Stimulated activated effector memory CD8-positive, alpha-beta T cell treated with anti-CD3 and anti-CD28 coated beads, Interleukin-12 subunit alpha, Interleukin-12 subunit beta, amount 100 ng/mL, for 72 hours (primary cell): ENCODE measurements at regions not wholly inside any gene's neighbourhood (a gene's known extent, or its start where the extent isn't known, plus 50 kb on each side); places are given as distances from the start of the nearest gene placed in this dataset.

Experiments
- ATAC-seq: fragments of 150-1000 bp; cut with Tn5 transposase; 2 replicates; pipeline ENCODE4 v1.10.0; 2021
- DNase-seq, 2 donors: peaks; one replicate each; pipeline ENCODE4 v3.0.0; 2021 to 2022; ENCODE audit warnings: low spot score in 2 of 2
- H3K27ac Mint-ChIP-seq: one replicate; pipeline ENCODE4 v1.8.0; 2022; ENCODE audit warnings: mild to moderate bottlenecking, mixed read lengths
- H3K36me3 Mint-ChIP-seq: one replicate; pipeline ENCODE4 v1.8.0; 2022; ENCODE audit warnings: mild to moderate bottlenecking, mixed read lengths
- H3K4me1 Mint-ChIP-seq: one replicate; pipeline ENCODE4 v1.8.0; 2022; ENCODE audit warnings: mixed read lengths
- H3K4me3 Mint-ChIP-seq: one replicate; pipeline ENCODE4 v1.8.0; 2022; ENCODE audit warnings: mild to moderate bottlenecking, mixed read lengths
- H3K9me3 Mint-ChIP-seq: one replicate; pipeline ENCODE4 v1.8.0; 2022; ENCODE audit warnings: mixed read lengths

- H3K4me1 Mint-ChIP-seq, result no peaks in the 10 kb centered on the region
- no peaks in the 10 kb centered on the region for H3K36me3 Mint-ChIP-seq
- no peak overlapping the region for H3K27ac Mint-ChIP-seq
- ATAC-seq, result peak; percentile 11
- no peaks in the 10 kb centered on the region for H3K9me3 Mint-ChIP-seq
- no peak overlapping the region for H3K4me3 Mint-ChIP-seq
- peak in 1 of 2 donors; percentile 28 for DNase-seq
Measured at GRCh38 chr22:48785792-48786678, 1041.6 kb downstream of the BRD1 start.

- no peaks in the 10 kb centered on the region for H3K36me3 Mint-ChIP-seq
- no peak overlapping the region for H3K4me3 Mint-ChIP-seq
- H3K27ac Mint-ChIP-seq, result no peak overlapping the region
- ATAC-seq, result no peak
- no peaks in the 10 kb centered on the region for H3K9me3 Mint-ChIP-seq
- H3K4me1 Mint-ChIP-seq, result no peaks in the 10 kb centered on the region
- DNase-seq, result peak in 1 of 2 donors; percentile 18
Measured at GRCh38 chr22:48784701-48785503, 1042.8 kb downstream of the BRD1 start.

- ATAC-seq (no peak), DNase-seq (no peak)
- Mint-ChIP-seq H3K4me3 (no peak overlapping the region), H3K36me3 (no peaks in the 10 kb centered on the region), H3K9me3 (no peaks in the 10 kb centered on the region), H3K27ac (no peak overlapping the region), H3K4me1 (no peaks in the 10 kb centered on the region)
Measured at GRCh38 chr22:48783821-48784266, 1043.8 kb downstream of the BRD1 start.

- Mint-ChIP-seq H3K36me3 (no peaks in the 10 kb centered on the region), H3K9me3 (no peaks in the 10 kb centered on the region), H3K27ac (no peak overlapping the region), H3K4me1 (no peaks in the 10 kb centered on the region), H3K4me3 (no peak overlapping the region)
- DNase-seq (peak in 1 of 2 donors; percentile 43), ATAC-seq (no peak)
Measured at GRCh38 chr22:48782811-48783511, 1044.7 kb downstream of the BRD1 start.

GRCh38 chr22:48782326-48782725 is 1045.3 kb downstream of the BRD1 start:
- no peak for DNase-seq
- no peak overlapping the region for H3K4me3 Mint-ChIP-seq

GRCh38 chr22:48781868-48782267 is 1045.8 kb downstream of the BRD1 start:
- Mint-ChIP-seq H3K9me3 (peaks cover 4% of the 10 kb centered on the region), H3K27ac (no peak overlapping the region), H3K4me3 (no peak overlapping the region), H3K4me1 (no peaks in the 10 kb centered on the region), H3K36me3 (no peaks in the 10 kb centered on the region)
- no peak for ATAC-seq
- peak in 1 of 2 donors; percentile 32 for DNase-seq

More at GRCh38 chr22:48782326-48782725, 1045.3 kb downstream of the BRD1 start:
- Mint-ChIP-seq H3K9me3 (peaks cover 1% of the 10 kb centered on the region), H3K36me3 (no peaks in the 10 kb centered on the region), H3K27ac (no peak overlapping the region), H3K4me1 (no peaks in the 10 kb centered on the region)
- no peak for ATAC-seq

GRCh38 chr22:48781391-48781790 is 1046.3 kb downstream of the BRD1 start:
- H3K4me1 Mint-ChIP-seq, result no peaks in the 10 kb centered on the region
- no peaks in the 10 kb centered on the region for H3K36me3 Mint-ChIP-seq
- ATAC-seq, result no peak
- no peak overlapping the region for H3K27ac Mint-ChIP-seq
- DNase-seq, result no peak
- no peak overlapping the region for H3K4me3 Mint-ChIP-seq
- H3K9me3 Mint-ChIP-seq, result peaks cover 4% of the 10 kb centered on the region

- no peaks in the 10 kb centered on the region for H3K4me1 Mint-ChIP-seq
- no peak for DNase-seq
- no peak for ATAC-seq
- H3K4me3 Mint-ChIP-seq, result no peak overlapping the region
- no peaks in the 10 kb centered on the region for H3K36me3 Mint-ChIP-seq
- H3K27ac Mint-ChIP-seq, result no peak overlapping the region
- peaks cover 4% of the 10 kb centered on the region for H3K9me3 Mint-ChIP-seq
Measured at GRCh38 chr22:48780597-48781277, 1046.9 kb downstream of the BRD1 start.

- H3K4me1 Mint-ChIP-seq, result no peaks in the 10 kb centered on the region
- no peaks in the 10 kb centered on the region for H3K36me3 Mint-ChIP-seq
- peaks cover 4% of the 10 kb centered on the region for H3K9me3 Mint-ChIP-seq
- DNase-seq, result peak in 1 of 2 donors; percentile 25
- H3K4me3 Mint-ChIP-seq, result no peak overlapping the region
- ATAC-seq, result no peak
- H3K27ac Mint-ChIP-seq, result no peak overlapping the region
Measured at GRCh38 chr22:48779661-48780596, 1047.7 kb downstream of the BRD1 start.

- Mint-ChIP-seq H3K27ac (no peak overlapping the region), H3K4me1 (no peaks in the 10 kb centered on the region), H3K4me3 (no peak overlapping the region), H3K36me3 (no peaks in the 10 kb centered on the region), H3K9me3 (peaks cover 4% of the 10 kb centered on the region)
- DNase-seq, result no peak
- ATAC-seq, result no peak
Measured at GRCh38 chr22:48779211-48779643, 1048.4 kb downstream of the BRD1 start.

- no peak overlapping the region for H3K27ac Mint-ChIP-seq
- H3K4me3 Mint-ChIP-seq, result no peak overlapping the region
- ATAC-seq, result no peak
- H3K9me3 Mint-ChIP-seq, result peaks cover 6% of the 10 kb centered on the region
- DNase-seq, result peak in 1 of 2 donors; percentile 23
- H3K4me1 Mint-ChIP-seq, result no peaks in the 10 kb centered on the region
- H3K36me3 Mint-ChIP-seq, result no peaks in the 10 kb centered on the region
Measured at GRCh38 chr22:48778308-48779195, 1049.1 kb downstream of the BRD1 start.

- DNase-seq, result peak in 1 of 2 donors; percentile 12
- no peak overlapping the region for H3K27ac Mint-ChIP-seq
- no peaks in the 10 kb centered on the region for H3K36me3 Mint-ChIP-seq
- ATAC-seq, result no peak
- peaks cover 9% of the 10 kb centered on the region for H3K9me3 Mint-ChIP-seq
- no peak overlapping the region for H3K4me3 Mint-ChIP-seq
- H3K4me1 Mint-ChIP-seq, result no peaks in the 10 kb centered on the region
Measured at GRCh38 chr22:48772286-48772907, 1055.3 kb downstream of the BRD1 start.

GRCh38 chr22:48765595-48765994 is 1062.1 kb downstream of the BRD1 start:
- no peaks in the 10 kb centered on the region for H3K4me1 Mint-ChIP-seq
- no peak for ATAC-seq
- DNase-seq, result peak in 1 of 2 donors; percentile 10
- H3K9me3 Mint-ChIP-seq, result peaks cover 6% of the 10 kb centered on the region
- H3K4me3 Mint-ChIP-seq, result no peak overlapping the region
- H3K36me3 Mint-ChIP-seq, result no peaks in the 10 kb centered on the region
- no peak overlapping the region for H3K27ac Mint-ChIP-seq
